ENCODE measurements at regions not wholly inside any gene's neighbourhood (a gene's known extent, or its start where the extent isn't known, plus 50 kb on each side); places are given as distances from the start of the nearest gene placed in this dataset.

DNA sequence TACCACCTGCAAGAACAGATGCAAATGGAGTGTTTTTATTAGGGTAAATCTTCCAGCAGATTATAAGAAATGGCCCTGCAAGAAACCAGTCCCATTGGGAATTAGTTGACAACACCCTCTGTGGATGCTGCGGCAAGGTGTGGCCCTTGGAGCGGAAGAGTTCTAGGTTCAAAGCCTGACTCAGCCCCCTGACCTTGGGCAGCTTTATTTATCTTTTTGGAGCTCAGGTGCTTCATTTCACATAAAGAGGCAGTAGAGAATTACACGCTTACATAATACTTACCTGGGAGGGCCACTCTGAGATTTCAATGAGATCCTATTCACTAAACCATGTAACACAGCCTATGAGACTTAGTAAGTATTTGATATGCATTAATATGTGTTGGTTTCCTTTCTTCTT, 318.2 kb upstream of the SOX9 start:
- TF ChIP-seq, protein P1, sequence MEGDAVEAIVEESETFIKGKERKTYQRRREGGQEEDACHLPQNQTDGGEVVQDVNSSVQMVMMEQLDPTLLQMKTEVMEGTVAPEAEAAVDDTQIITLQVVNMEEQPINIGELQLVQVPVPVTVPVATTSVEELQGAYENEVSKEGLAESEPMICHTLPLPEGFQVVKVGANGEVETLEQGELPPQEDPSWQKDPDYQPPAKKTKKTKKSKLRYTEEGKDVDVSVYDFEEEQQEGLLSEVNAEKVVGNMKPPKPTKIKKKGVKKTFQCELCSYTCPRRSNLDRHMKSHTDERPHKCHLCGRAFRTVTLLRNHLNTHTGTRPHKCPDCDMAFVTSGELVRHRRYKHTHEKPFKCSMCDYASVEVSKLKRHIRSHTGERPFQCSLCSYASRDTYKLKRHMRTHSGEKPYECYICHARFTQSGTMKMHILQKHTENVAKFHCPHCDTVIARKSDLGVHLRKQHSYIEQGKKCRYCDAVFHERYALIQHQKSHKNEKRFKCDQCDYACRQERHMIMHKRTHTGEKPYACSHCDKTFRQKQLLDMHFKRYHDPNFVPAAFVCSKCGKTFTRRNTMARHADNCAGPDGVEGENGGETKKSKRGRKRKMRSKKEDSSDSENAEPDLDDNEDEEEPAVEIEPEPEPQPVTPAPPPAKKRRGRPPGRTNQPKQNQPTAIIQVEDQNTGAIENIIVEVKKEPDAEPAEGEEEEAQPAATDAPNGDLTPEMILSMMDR (IDR thresholded peaks at IDR 0.05): no peak
- no peak for TF ChIP-seq NR3C1 (IDR thresholded peaks at IDR 0.05)
- no peak for TF ChIP-seq RCOR1 (IDR thresholded peaks at IDR 0.05; ENCODE audit: low read depth, low read length)
